ENCODE measurements at regions not wholly inside any gene's neighbourhood (a gene's known extent, or its start where the extent isn't known, plus 50 kb on each side); places are given as distances from the start of the nearest gene placed in this dataset.

DNA sequence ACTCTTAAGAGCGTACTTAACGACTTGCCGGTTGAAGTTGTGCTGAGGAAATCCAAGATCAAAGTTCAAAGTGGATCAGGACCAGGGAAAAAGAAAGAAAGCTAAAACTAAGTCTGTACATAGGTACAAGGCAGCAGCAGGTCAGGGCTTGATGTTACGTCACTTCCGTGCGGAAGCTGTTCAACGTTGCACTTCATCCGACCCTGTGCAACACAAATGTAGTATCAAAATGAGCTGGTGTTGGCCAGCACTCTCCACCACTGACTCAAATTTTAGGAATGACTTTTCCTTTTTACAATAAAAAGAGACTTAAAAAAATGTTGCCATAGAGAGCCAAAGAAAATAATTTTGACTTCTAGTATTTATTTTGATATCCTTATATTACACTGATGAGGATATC, 1315.4 kb downstream of the EFNB2 start:
- no peaks in the 10 kb centered on the region for H3K27me3 ChIP-seq

DNA sequence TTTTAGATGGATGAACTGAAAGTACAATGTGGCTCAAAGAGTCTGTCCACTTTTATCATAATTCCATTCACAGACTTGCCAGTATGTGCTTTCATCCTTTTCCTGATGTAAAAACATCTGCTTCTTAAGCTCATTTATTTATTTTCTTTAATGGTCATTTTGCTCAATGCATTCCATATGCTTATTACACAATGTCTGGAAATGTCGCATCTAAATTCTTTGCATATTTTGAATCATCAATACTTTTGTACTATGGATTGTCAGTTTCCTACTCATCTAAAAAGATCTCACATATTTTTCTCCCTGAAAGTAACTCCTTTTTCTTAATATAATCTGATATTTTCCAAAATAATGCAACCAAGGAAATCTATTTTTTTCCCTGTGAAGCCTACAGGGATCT, 1315.8 kb downstream of the EFNB2 start:
- intact Hi-C loops (cut with DNase I), result no loop called here
- H3K4me1 ChIP-seq, result no peaks in the 10 kb centered on the region
- H3K27me3 ChIP-seq, result no peaks in the 10 kb centered on the region
- H3K36me3 ChIP-seq, result no peaks in the 10 kb centered on the region
- DNase-seq (ENCODE audit: low spot score in 2 of 2), result no peak
- H3K4me3 ChIP-seq, result no peak overlapping the region
- no peak overlapping the region for H3K27ac ChIP-seq
- no peaks in the 10 kb centered on the region for H3K9me3 ChIP-seq
- TF ChIP-seq, protein P1, sequence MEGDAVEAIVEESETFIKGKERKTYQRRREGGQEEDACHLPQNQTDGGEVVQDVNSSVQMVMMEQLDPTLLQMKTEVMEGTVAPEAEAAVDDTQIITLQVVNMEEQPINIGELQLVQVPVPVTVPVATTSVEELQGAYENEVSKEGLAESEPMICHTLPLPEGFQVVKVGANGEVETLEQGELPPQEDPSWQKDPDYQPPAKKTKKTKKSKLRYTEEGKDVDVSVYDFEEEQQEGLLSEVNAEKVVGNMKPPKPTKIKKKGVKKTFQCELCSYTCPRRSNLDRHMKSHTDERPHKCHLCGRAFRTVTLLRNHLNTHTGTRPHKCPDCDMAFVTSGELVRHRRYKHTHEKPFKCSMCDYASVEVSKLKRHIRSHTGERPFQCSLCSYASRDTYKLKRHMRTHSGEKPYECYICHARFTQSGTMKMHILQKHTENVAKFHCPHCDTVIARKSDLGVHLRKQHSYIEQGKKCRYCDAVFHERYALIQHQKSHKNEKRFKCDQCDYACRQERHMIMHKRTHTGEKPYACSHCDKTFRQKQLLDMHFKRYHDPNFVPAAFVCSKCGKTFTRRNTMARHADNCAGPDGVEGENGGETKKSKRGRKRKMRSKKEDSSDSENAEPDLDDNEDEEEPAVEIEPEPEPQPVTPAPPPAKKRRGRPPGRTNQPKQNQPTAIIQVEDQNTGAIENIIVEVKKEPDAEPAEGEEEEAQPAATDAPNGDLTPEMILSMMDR (IDR thresholded peaks at IDR 0.05), result no peak

More for the DNA sequence above, 1315.4 kb downstream of the EFNB2 start:
- no peak for DNase-seq (ENCODE audit: low spot score in 2 of 2)
- no peak overlapping the region for H3K4me3 ChIP-seq
- no peaks in the 10 kb centered on the region for H3K36me3 ChIP-seq
- no peaks in the 10 kb centered on the region for H3K9me3 ChIP-seq
- intact Hi-C loops (cut with DNase I), result no loop called here
- H3K4me1 ChIP-seq, result no peaks in the 10 kb centered on the region
- H3K27ac ChIP-seq, result no peak overlapping the region
- TF ChIP-seq, protein P1 (IDR thresholded peaks at IDR 0.05), result no peak

GRCh38 chr13:105213512-105213911, 1322.0 kb downstream of the EFNB2 start:
- no peaks in the 10 kb centered on the region for H3K36me3 ChIP-seq
- no peaks in the 10 kb centered on the region for H3K27me3 ChIP-seq
- TF ChIP-seq, protein P1 (IDR thresholded peaks at IDR 0.05), result no peak
- no peaks in the 10 kb centered on the region for H3K9me3 ChIP-seq
- no peaks in the 10 kb centered on the region for H3K4me1 ChIP-seq
- no peak for DNase-seq (ENCODE audit: low spot score in 2 of 2)
- no peak overlapping the region for H3K4me3 ChIP-seq
- H3K27ac ChIP-seq, result no peak overlapping the region
- intact Hi-C loops (cut with DNase I), result no loop called here

DNA sequence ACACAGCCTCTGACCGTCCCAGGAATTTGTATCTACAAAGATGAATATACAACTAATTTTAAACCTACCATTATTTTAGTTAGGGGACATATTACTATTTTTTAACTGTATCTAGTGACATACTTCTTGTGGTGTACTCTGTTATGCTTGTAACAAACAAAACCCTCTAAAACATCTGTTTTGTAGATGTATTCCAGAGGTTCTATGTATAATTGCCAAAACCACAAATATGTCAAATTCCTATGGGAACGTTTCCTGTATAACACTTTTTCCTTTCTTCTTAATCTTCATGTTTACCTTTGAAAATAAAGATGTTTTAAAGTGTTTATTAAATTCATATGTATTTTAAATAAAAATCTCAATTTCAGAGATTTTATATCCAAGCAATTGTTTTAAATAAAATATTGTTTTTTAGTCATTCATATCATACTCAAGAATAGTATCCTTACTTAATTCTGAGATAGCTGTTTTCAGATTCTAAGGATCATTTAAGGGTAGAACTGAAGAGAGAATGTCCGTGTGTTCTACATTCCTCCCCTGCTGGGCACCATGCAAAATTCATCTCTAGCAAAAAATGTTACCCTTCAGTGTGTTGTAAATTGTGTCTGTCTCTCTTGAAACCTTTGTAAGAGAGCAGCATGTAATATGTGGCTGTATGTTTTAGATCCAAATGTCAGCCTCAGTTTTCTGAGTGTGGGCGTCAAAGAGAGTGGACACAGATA, 1327.7 kb downstream of the EFNB2 start:
- H3K4me1 ChIP-seq, result no peaks in the 10 kb centered on the region
- no peak overlapping the region for H3K4me3 ChIP-seq
- no peak overlapping the region for H3K27ac ChIP-seq
- no peak for DNase-seq (ENCODE audit: low spot score in 2 of 2)
- H3K27me3 ChIP-seq, result no peaks in the 10 kb centered on the region
- intact Hi-C loops (cut with DNase I), result no loop called here
- H3K36me3 ChIP-seq, result no peaks in the 10 kb centered on the region
- no peaks in the 10 kb centered on the region for H3K9me3 ChIP-seq
- TF ChIP-seq, protein P1 (IDR thresholded peaks at IDR 0.05), result no peak

DNA sequence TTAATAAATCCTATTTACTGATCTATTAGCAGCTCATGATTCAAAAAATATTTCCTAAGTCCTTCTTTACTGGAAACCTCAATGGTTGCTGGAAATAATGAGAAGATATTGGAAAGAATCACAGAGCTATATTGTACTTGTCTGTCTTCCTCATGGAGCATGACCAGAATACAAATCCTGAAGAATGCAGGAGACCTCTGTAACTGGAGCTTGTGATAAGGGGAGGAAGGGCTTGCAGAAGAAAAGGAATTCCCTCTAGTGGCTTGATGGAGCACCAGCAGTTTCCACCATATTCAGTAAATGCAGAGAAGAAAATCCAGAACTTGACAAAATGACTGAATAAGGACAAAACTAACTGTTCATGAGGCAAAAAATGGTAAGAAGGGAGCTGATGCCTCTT, 1333.1 kb downstream of the EFNB2 start:
- H3K4me3 ChIP-seq, result no peak overlapping the region
- H3K36me3 ChIP-seq, result no peaks in the 10 kb centered on the region
- no peak overlapping the region for H3K27ac ChIP-seq
- intact Hi-C loops (cut with DNase I), result no loop called here
- no peak for DNase-seq (ENCODE audit: low spot score in 2 of 2)
- no peaks in the 10 kb centered on the region for H3K9me3 ChIP-seq
- no peaks in the 10 kb centered on the region for H3K27me3 ChIP-seq
- TF ChIP-seq, protein P1 (IDR thresholded peaks at IDR 0.05), result peak in 2 of 3 experiments; percentile 17 to 36
- no peaks in the 10 kb centered on the region for H3K4me1 ChIP-seq

DNA sequence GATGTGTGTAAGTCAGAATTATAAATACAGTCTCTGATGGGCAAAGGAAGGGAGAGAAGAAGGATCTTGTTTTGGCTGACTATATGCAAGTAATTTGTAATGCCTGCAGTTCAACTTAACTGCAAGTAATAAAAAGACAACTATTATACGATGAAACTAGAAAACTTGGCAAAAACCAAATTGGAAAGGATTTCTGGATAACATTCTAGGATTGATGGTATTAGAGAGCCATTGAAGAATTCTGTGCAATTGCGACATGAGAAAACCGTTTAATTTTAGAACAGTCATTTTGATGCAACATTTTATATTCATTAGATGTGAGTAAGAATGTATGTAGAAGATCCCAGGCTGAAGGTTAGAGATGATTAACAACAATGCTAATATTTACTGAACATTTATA, 1334.1 kb downstream of the EFNB2 start:
- Histone ChIP-seq H3K27ac (no peak overlapping the region), H3K9me3 (no peaks in the 10 kb centered on the region), H3K36me3 (no peaks in the 10 kb centered on the region), H3K4me1 (no peaks in the 10 kb centered on the region), H3K27me3 (no peaks in the 10 kb centered on the region), H3K4me3 (no peak overlapping the region)
- DNase-seq (ENCODE audit: low spot score in 2 of 2), result no peak
- TF ChIP-seq, protein P1 (IDR thresholded peaks at IDR 0.05), result no peak
- intact Hi-C loops (cut with DNase I), result no loop called here

Measured in ascending aorta (tissue), 2 donors.